ENCODE measurements at regions not wholly inside any gene's neighbourhood (a gene's known extent, or its start where the extent isn't known, plus 50 kb on each side); places are given as distances from the start of the nearest gene placed in this dataset.

GRCh38 chr3:182078316-182078715 lies 366.6 kb downstream of the SOX2 start:
- DNase-seq (ENCODE audit: low spot score) = no peak

- DNase-seq (ENCODE audit: low spot score) = no peak
Measured at GRCh38 chr3:182078929-182079328, 367.2 kb downstream of the SOX2 start.

GRCh38 chr3:182081096-182081495 lies 369.4 kb downstream of the SOX2 start:
- DNase-seq (ENCODE audit: low spot score) = no peak

GRCh38 chr3:182083112-182083511 lies 371.4 kb downstream of the SOX2 start:
- no peak for DNase-seq (ENCODE audit: low spot score)

- peak; percentile 72 for DNase-seq (ENCODE audit: low spot score)
Measured at GRCh38 chr3:182092662-182093262, 381.0 kb downstream of the SOX2 start.

GRCh38 chr3:182094321-182094720 lies 382.6 kb downstream of the SOX2 start:
- no peak for DNase-seq (ENCODE audit: low spot score)

GRCh38 chr3:182104881-182105280 lies 393.2 kb downstream of the SOX2 start:
- no peak for DNase-seq (ENCODE audit: low spot score)

- DNase-seq (ENCODE audit: low spot score) = no peak
Measured at GRCh38 chr3:182105875-182106274, 394.1 kb downstream of the SOX2 start.

- no peak for DNase-seq (ENCODE audit: low spot score)
Measured at GRCh38 chr3:182108371-182108770, 396.6 kb downstream of the SOX2 start.

GRCh38 chr3:182111967-182112366 lies 400.2 kb downstream of the SOX2 start:
- DNase-seq (ENCODE audit: low spot score) = no peak

- no peak for DNase-seq (ENCODE audit: low spot score)
Measured at GRCh38 chr3:182115328-182116015, 403.7 kb downstream of the SOX2 start.

- DNase-seq (ENCODE audit: low spot score) = no peak
Measured at GRCh38 chr3:182116386-182116785, 404.7 kb downstream of the SOX2 start.

GRCh38 chr3:182117131-182117530 lies 405.4 kb downstream of the SOX2 start:
- no peak for DNase-seq (ENCODE audit: low spot score)

- DNase-seq (ENCODE audit: low spot score) = no peak
Measured at GRCh38 chr3:182117583-182117982, 405.9 kb downstream of the SOX2 start.

- DNase-seq (ENCODE audit: low spot score) = no peak
Measured at GRCh38 chr3:182118066-182118465, 406.3 kb downstream of the SOX2 start.

GRCh38 chr3:182121401-182121800 lies 409.7 kb downstream of the SOX2 start:
- DNase-seq (ENCODE audit: low spot score) = no peak

- DNase-seq (ENCODE audit: low spot score) = no peak
Measured at GRCh38 chr3:182122779-182123178, 411.1 kb downstream of the SOX2 start.

- no peak for DNase-seq (ENCODE audit: low spot score)
Measured at GRCh38 chr3:182124187-182124586, 412.5 kb downstream of the SOX2 start.

- no peak for DNase-seq (ENCODE audit: low spot score)
Measured at GRCh38 chr3:182124716-182125115, 413.0 kb downstream of the SOX2 start.

- DNase-seq (ENCODE audit: low spot score) = no peak
Measured at GRCh38 chr3:182129740-182130139, 418.0 kb downstream of the SOX2 start.

- DNase-seq (ENCODE audit: low spot score) = no peak
Measured at GRCh38 chr3:182133752-182134151, 422.0 kb downstream of the SOX2 start.

- DNase-seq (ENCODE audit: low spot score) = no peak
Measured at GRCh38 chr3:182135056-182135455, 423.3 kb downstream of the SOX2 start.

GRCh38 chr3:182136008-182136910 lies 424.5 kb downstream of the SOX2 start:
- DNase-seq (ENCODE audit: low spot score) = no peak
